BLaER1 (cell line): ENCODE measurements at regions not wholly inside any gene's neighbourhood (a gene's known extent, or its start where the extent isn't known, plus 50 kb on each side); places are given as distances from the start of the nearest gene placed in this dataset.
"Not testable (repeated sequence)": the region's sequence is repeated elsewhere in the genome, so short reads cannot be mapped to it uniquely, and the experiment has no call there.

Source experiments
- H3K27ac ChIP-seq: shearing (Covaris generic); formaldehyde crosslinking; 2 replicates; pipeline ENCODE4 v1.8.1; 2022
- H3K27me3 ChIP-seq: shearing (Covaris generic); formaldehyde crosslinking; 2 replicates; pipeline ENCODE4 v1.8.1; 2022
- H3K36me3 ChIP-seq: shearing (Covaris generic); formaldehyde crosslinking; 2 replicates; pipeline ENCODE4 v1.8.1; 2022
- H3K4me1 ChIP-seq: shearing (Covaris generic); formaldehyde crosslinking; 2 replicates; pipeline ENCODE4 v1.8.1; 2022
- H3K4me2 ChIP-seq: shearing (Covaris generic); formaldehyde crosslinking; 2 replicates; pipeline ENCODE4 v1.8.1; 2022
- H3K4me3 ChIP-seq: shearing (Covaris generic); formaldehyde crosslinking; 2 replicates; pipeline ENCODE4 v1.8.1; 2022
- H3K9ac ChIP-seq: shearing (Covaris generic); formaldehyde crosslinking; 2 replicates; pipeline ENCODE4 v1.8.1; 2022
- H3K9me3 ChIP-seq: shearing (Covaris generic); formaldehyde crosslinking; 2 replicates; pipeline ENCODE4 v1.8.1; 2022
- H4K20me1 ChIP-seq: shearing (Covaris generic); formaldehyde crosslinking; 2 replicates; pipeline ENCODE4 v1.8.1; 2022
- Cebpa-rat ChIP-seq: shearing (Covaris generic); IDR thresholded peaks from 2 replicates; pipeline ENCODE4 v1.8.1; 2022

- Histone ChIP-seq H4K20me1 (no peaks in the 10 kb centered on the region), H3K9ac (no peak overlapping the region), H3K4me1 (no peaks in the 10 kb centered on the region), H3K27me3 (no peaks in the 10 kb centered on the region), H3K4me2 (no peak overlapping the region), H3K4me3 (no peak overlapping the region), H3K36me3 (no peaks in the 10 kb centered on the region), H3K27ac (no peak overlapping the region), H3K9me3 (no peaks in the 10 kb centered on the region)
- no peak for TF ChIP-seq Cebpa-rat
Observed at GRCh38 chr5:157965989-157966388, 107.0 kb upstream of the CLINT1 start.

DNA sequence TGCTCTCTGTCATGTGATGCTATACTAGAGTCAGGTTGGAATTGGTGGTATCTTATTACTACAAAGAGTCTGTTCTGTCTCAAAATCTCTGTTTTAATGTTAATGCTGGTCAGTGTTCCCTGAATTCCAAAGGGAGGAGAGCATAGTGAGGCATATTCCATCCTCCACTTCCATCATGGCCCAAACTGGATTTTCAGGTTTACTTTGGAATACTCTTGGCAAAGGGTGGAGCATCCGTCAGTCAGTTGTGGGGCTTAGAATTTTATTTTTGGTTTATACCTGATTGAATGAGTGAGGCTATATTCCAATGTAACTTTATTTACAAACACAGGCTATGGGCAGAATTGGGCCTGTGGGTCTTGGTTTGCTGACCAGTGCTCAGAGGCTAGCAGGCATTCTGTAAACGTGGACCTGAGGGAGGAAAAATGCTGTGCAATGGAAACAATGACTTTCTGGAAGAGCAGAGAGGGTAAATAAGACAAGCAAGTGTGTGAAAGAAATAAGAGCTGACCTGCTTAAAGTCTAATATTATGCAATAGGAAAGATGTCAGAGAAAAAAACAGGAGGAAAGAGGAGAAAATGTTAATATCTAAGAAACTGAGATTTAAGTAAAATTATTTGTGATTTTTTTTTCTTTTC is 106.2 kb upstream of the CLINT1 start:
- Histone ChIP-seq H4K20me1 (no peaks in the 10 kb centered on the region), H3K4me2 (no peak overlapping the region), H3K4me1 (no peaks in the 10 kb centered on the region), H3K4me3 (no peak overlapping the region), H3K9ac (no peak overlapping the region), H3K27me3 (no peaks in the 10 kb centered on the region), H3K9me3 (no peaks in the 10 kb centered on the region), H3K36me3 (no peaks in the 10 kb centered on the region), H3K27ac (no peak overlapping the region)
- no peak for TF ChIP-seq Cebpa-rat

- Histone ChIP-seq H3K4me1 (no peaks in the 10 kb centered on the region), H3K4me2 (no peak overlapping the region), H3K9me3 (no peaks in the 10 kb centered on the region; the same call in 1 of the 2 replicates), H4K20me1 (no peaks in the 10 kb centered on the region), H3K9ac (no peak overlapping the region), H3K27ac (no peak overlapping the region), H3K36me3 (no peaks in the 10 kb centered on the region), H3K4me3 (no peak overlapping the region), H3K27me3 (no peaks in the 10 kb centered on the region)
- TF ChIP-seq Cebpa-rat = no peak
Observed at GRCh38 chr5:157963761-157964160, 104.8 kb upstream of the CLINT1 start.

GRCh38 chr5:157963244-157963643 is 104.3 kb upstream of the CLINT1 start:
- no peak for TF ChIP-seq Cebpa-rat
- no peak overlapping the region for H3K4me3 ChIP-seq

DNA sequence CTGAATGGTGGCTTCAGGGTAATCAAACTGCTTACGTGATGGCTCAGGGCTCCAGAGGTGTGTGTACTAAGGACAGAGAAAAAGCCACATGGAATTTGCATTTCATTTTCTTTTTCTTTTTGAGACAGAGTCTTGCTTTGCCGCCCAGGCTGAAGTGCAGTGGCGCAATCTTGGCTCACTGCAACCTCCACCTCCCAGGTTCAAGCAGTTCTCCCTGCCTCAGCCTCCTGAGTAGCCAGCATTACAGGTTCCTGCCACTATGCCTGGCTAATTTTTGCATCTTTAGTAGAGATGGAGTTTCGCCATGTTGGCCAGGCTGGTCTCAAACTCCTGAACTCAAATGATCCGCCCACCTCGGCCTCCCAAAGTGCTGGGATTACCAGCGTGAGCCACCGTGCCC is 103.7 kb upstream of the CLINT1 start:
- H3K36me3 ChIP-seq, H3K4me2 ChIP-seq, H3K27ac ChIP-seq, H3K9ac ChIP-seq, H3K4me3 ChIP-seq, H4K20me1 ChIP-seq, H3K27me3 ChIP-seq, H3K4me1 ChIP-seq, H3K9me3 ChIP-seq: not testable (repeated sequence)

More at GRCh38 chr5:157963244-157963643, 104.3 kb upstream of the CLINT1 start:
- no peaks in the 10 kb centered on the region for H4K20me1 ChIP-seq
- no peaks in the 10 kb centered on the region; the same call in 1 of the 2 replicates for H3K9me3 ChIP-seq
- no peaks in the 10 kb centered on the region for H3K36me3 ChIP-seq
- no peaks in the 10 kb centered on the region for H3K27me3 ChIP-seq
- H3K4me1 ChIP-seq = no peaks in the 10 kb centered on the region
- H3K27ac ChIP-seq = no peak overlapping the region
- H3K4me2 ChIP-seq = no peak overlapping the region
- no peak overlapping the region for H3K9ac ChIP-seq

DNA sequence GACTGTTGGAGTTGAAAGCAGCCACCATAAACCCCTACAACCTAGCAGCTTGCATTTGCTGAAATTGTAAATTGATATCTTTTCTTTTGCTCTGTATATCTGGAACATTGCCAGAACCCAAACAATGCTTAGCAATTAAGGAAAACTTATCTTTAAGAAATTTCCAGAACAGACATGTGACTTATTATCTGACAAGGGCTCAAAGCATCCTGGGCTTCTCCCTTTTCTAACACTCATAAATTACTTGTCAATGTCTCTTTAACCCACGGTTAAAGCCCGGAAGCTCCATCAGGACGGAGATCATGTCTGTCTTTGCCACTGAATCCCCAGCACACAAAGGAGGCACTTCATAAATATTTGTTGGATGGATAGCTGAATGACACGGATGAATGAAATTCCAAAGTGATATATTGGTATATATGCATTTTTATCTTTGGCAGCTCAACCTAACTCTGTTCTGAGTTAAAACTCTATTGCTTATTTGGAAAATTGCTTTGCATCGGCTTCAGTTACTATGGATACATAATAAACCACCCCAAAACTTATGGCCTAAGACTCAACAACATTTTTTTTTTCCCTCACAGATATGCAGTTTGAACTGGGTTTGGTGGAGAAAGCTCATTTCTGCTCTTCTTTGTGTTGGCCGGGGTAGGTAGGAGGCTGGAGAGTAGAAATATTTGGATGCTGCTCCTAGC is 103.1 kb upstream of the CLINT1 start:
- TF ChIP-seq Cebpa-rat = no peak
- Histone ChIP-seq H3K4me1 (no peaks in the 10 kb centered on the region), H3K4me3 (no peak overlapping the region), H3K36me3 (no peaks in the 10 kb centered on the region), H3K27me3 (no peaks in the 10 kb centered on the region), H3K27ac (no peak overlapping the region), H3K4me2 (no peak overlapping the region), H3K9ac (no peak overlapping the region), H4K20me1 (no peaks in the 10 kb centered on the region), H3K9me3 (no peaks in the 10 kb centered on the region; the same call in 1 of the 2 replicates)

- no peak overlapping the region for H3K4me2 ChIP-seq
- H3K9ac ChIP-seq = no peak overlapping the region
- no peak overlapping the region for H3K4me3 ChIP-seq
- H3K27me3 ChIP-seq = no peaks in the 10 kb centered on the region
- no peak for TF ChIP-seq Cebpa-rat
- H3K9me3 ChIP-seq = no peaks in the 10 kb centered on the region; the same call in 1 of the 2 replicates
- no peak overlapping the region for H3K27ac ChIP-seq
- no peaks in the 10 kb centered on the region for H3K4me1 ChIP-seq
- no peaks in the 10 kb centered on the region for H4K20me1 ChIP-seq
- H3K36me3 ChIP-seq = no peaks in the 10 kb centered on the region
Observed at GRCh38 chr5:157961176-157961575, 102.2 kb upstream of the CLINT1 start.

DNA sequence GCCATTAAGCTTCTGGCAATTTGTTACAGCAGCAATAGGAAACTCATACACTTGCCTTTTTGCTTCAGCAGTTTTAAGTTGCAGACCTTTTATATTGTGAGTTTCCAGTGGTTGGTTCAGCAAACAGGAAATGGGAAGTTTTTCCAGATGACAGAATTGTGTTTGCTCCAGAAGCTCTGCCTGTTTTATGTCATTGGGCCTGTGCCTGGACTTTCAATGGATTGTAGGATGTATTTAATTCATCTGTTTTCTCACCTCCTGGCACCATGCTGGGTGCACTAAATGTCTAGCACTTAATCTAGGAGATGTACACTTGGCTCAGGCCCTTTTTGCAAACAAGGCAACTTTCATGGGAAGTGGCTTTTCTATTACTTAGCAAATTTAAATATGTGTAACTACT is 100.4 kb upstream of the CLINT1 start:
- Histone ChIP-seq H3K4me2 (no peak overlapping the region), H3K9me3 (no peaks in the 10 kb centered on the region; the same call in 1 of the 2 replicates), H3K27ac (no peak overlapping the region), H4K20me1 (no peaks in the 10 kb centered on the region), H3K4me1 (no peaks in the 10 kb centered on the region), H3K27me3 (no peaks in the 10 kb centered on the region), H3K4me3 (no peak overlapping the region), H3K36me3 (no peaks in the 10 kb centered on the region), H3K9ac (no peak overlapping the region)
- no peak for TF ChIP-seq Cebpa-rat

DNA sequence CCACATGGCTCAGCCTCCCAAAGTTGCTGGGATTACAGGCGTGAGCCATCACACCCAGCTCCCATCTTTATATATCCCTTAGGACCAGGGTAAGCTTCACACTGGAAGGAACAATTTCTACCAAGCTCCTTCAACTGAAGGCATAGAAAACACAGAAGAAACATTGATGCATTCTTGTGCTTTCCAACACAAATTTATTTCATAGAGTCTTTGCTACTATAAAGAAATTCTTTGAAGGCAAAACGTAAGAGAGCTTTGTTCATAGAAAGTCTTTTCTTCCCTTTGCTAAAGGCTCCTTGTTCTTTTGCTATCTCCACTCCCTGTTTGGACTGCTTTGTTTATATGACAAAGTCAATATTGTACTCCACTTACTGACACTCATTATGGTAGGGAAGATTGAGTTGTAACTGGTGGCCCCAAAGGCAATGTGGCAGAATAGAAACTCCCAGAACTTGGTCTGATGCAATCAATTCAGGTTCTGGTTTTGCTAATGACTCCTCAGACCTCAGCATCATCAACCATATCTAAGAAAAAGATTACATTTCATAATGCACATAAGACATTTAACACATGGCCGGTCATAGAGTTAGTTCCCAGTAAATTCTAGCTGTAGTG is 97.4 kb upstream of the CLINT1 start:
- no peak for TF ChIP-seq Cebpa-rat
- Histone ChIP-seq H3K36me3 (no peaks in the 10 kb centered on the region), H3K4me3 (no peak overlapping the region), H3K9ac (no peak overlapping the region), H3K9me3 (no peaks in the 10 kb centered on the region; the same call in 1 of the 2 replicates), H4K20me1 (no peaks in the 10 kb centered on the region), H3K27me3 (no peaks in the 10 kb centered on the region), H3K27ac (no peak overlapping the region), H3K4me2 (no peak overlapping the region), H3K4me1 (no peaks in the 10 kb centered on the region)

GRCh38 chr5:157955541-157956172 is 96.7 kb upstream of the CLINT1 start:
- no peaks in the 10 kb centered on the region for H4K20me1 ChIP-seq
- no peak overlapping the region for H3K9ac ChIP-seq
- no peaks in the 10 kb centered on the region for H3K36me3 ChIP-seq
- no peak overlapping the region for H3K27ac ChIP-seq
- H3K4me2 ChIP-seq = no peak overlapping the region
- no peaks in the 10 kb centered on the region for H3K27me3 ChIP-seq
- H3K4me1 ChIP-seq = no peaks in the 10 kb centered on the region
- H3K4me3 ChIP-seq = no peak overlapping the region
- TF ChIP-seq Cebpa-rat = no peak
- H3K9me3 ChIP-seq = no peaks in the 10 kb centered on the region; the same call in 1 of the 2 replicates
